ENCODE measurements at regions not wholly inside any gene's neighbourhood (a gene's known extent, or its start where the extent isn't known, plus 50 kb on each side); places are given as distances from the start of the nearest gene placed in this dataset.

- TF ChIP-seq ELK1 (IDR thresholded peaks at IDR 0.05; ENCODE audit: borderline replicate concordance, low read depth, low read length) (no peak), BHLHE40 (IDR thresholded peaks at IDR 0.05; ENCODE audit: low read depth, low read length) (no peak), USF2 (IDR thresholded peaks at IDR 0.05; ENCODE audit: low read depth, low read length) (no peak)
These were observed 68.1 kb upstream of the CCND1 start (continued) for GRCh38 chr11:69572861-69573260.

All from IMR-90 (cell line).